ENCODE measurements at regions not wholly inside any gene's neighbourhood (a gene's known extent, or its start where the extent isn't known, plus 50 kb on each side); places are given as distances from the start of the nearest gene placed in this dataset.

- H3K4ac ChIP-seq (ENCODE audit: low read depth in 1 of 2, low read length in 2 of 2) = no peak overlapping the region
- no peaks in the 10 kb centered on the region for H3K36me3 ChIP-seq (ENCODE audit: control insufficient read depth in 1 of 2, insufficient read depth in 2 of 2, low read depth in 1 of 2, low read length in 2 of 2)
- no peak overlapping the region for H3K18ac ChIP-seq (ENCODE audit: low read depth in 1 of 2, low read length in 2 of 2)
- no peak overlapping the region for H4K91ac ChIP-seq (ENCODE audit: low read length)
- no peak overlapping the region for H3K23ac ChIP-seq (ENCODE audit: low read length in 2 of 2)
- no peak overlapping the region for H2BK12ac ChIP-seq (ENCODE audit: low read length in 2 of 2)
- no peak overlapping the region for H2BK120ac ChIP-seq (ENCODE audit: low read depth, low read length)
- no peak overlapping the region for H3K9ac ChIP-seq (ENCODE audit: low read length)
- no peak overlapping the region for H4K8ac ChIP-seq (ENCODE audit: low read length)
- no peaks in the 10 kb centered on the region for H3K9me3 ChIP-seq (ENCODE audit: control insufficient read depth, low read length)
- no peak overlapping the region for H3K4me2 ChIP-seq (ENCODE audit: low read length, poor library complexity, severe bottlenecking)
- H3K79me1 ChIP-seq (replicated peaks; ENCODE audit: low read length, poor library complexity, severe bottlenecking) = no peaks in the 10 kb centered on the region
- H3K27me3 ChIP-seq (ENCODE audit: control insufficient read depth in 1 of 2, insufficient read depth in 1 of 2, low read length in 2 of 2) = no peaks in the 10 kb centered on the region
- H2BK5ac ChIP-seq (ENCODE audit: low read depth, low read length, poor library complexity, severe bottlenecking) = no peak overlapping the region
- H2AFZ ChIP-seq (ENCODE audit: low read depth, low read length) = no peak overlapping the region
- 100% methylated on average over 1 of the region's 2 CpGs for WGBS
- no peak overlapping the region for H3K14ac ChIP-seq (ENCODE audit: low read length in 2 of 2)
- no peak overlapping the region for H2AK5ac ChIP-seq (ENCODE audit: low read length, severe bottlenecking)
- no peak overlapping the region for H3K4me3 ChIP-seq (ENCODE audit: insufficient read depth in 1 of 2, low read depth in 1 of 2, low read length in 2 of 2)
- no peak overlapping the region for H2BK15ac ChIP-seq (ENCODE audit: low read depth, poor library complexity, severe bottlenecking)
- H3K27ac ChIP-seq (ENCODE audit: low read length, poor library complexity, severe bottlenecking) = no peak overlapping the region
- no peaks in the 10 kb centered on the region for H3K4me1 ChIP-seq (ENCODE audit: control insufficient read depth, insufficient read depth, low read depth, low read length)
- DNase-seq = no peak
Measured at GRCh38 chrX:138931212-138931611, 219.7 kb upstream of the FGF13 start.

GRCh38 chrX:138930583-138930945 lies 219.0 kb upstream of the FGF13 start:
- Histone ChIP-seq H3K9ac (ENCODE audit: low read length) (no peak overlapping the region), H2BK120ac (ENCODE audit: low read depth, low read length) (no peak overlapping the region), H3K27me3 (ENCODE audit: control insufficient read depth in 1 of 2, insufficient read depth in 1 of 2, low read length in 2 of 2) (no peaks in the 10 kb centered on the region), H2BK15ac (ENCODE audit: low read depth, poor library complexity, severe bottlenecking) (no peak overlapping the region), H3K4me3 (ENCODE audit: insufficient read depth in 1 of 2, low read depth in 1 of 2, low read length in 2 of 2) (no peak overlapping the region), H4K91ac (ENCODE audit: low read length) (no peak overlapping the region), H4K8ac (ENCODE audit: low read length) (no peak overlapping the region), H3K18ac (ENCODE audit: low read depth in 1 of 2, low read length in 2 of 2) (no peak overlapping the region), H2AK5ac (ENCODE audit: low read length, severe bottlenecking) (no peak overlapping the region), H3K36me3 (ENCODE audit: control insufficient read depth in 1 of 2, insufficient read depth in 2 of 2, low read depth in 1 of 2, low read length in 2 of 2) (no peaks in the 10 kb centered on the region), H2BK5ac (ENCODE audit: low read depth, low read length, poor library complexity, severe bottlenecking) (no peak overlapping the region), H3K4me2 (ENCODE audit: low read length, poor library complexity, severe bottlenecking) (no peak overlapping the region), H3K14ac (ENCODE audit: low read length in 2 of 2) (no peak overlapping the region), H3K27ac (ENCODE audit: low read length, poor library complexity, severe bottlenecking) (no peak overlapping the region), H3K4me1 (ENCODE audit: control insufficient read depth, insufficient read depth, low read depth, low read length) (no peaks in the 10 kb centered on the region), H3K4ac (ENCODE audit: low read depth in 1 of 2, low read length in 2 of 2) (no peak overlapping the region), H2AFZ (ENCODE audit: low read depth, low read length) (no peak overlapping the region), H2BK12ac (ENCODE audit: low read length in 2 of 2) (no peak overlapping the region), H3K9me3 (ENCODE audit: control insufficient read depth, low read length) (no peaks in the 10 kb centered on the region), H3K23ac (ENCODE audit: low read length in 2 of 2) (no peak overlapping the region), H3K79me1 (replicated peaks; ENCODE audit: low read length, poor library complexity, severe bottlenecking) (no peaks in the 10 kb centered on the region)
- no peak for DNase-seq
- 100% methylated on average over 1 of the region's 4 CpGs for WGBS

DNA sequence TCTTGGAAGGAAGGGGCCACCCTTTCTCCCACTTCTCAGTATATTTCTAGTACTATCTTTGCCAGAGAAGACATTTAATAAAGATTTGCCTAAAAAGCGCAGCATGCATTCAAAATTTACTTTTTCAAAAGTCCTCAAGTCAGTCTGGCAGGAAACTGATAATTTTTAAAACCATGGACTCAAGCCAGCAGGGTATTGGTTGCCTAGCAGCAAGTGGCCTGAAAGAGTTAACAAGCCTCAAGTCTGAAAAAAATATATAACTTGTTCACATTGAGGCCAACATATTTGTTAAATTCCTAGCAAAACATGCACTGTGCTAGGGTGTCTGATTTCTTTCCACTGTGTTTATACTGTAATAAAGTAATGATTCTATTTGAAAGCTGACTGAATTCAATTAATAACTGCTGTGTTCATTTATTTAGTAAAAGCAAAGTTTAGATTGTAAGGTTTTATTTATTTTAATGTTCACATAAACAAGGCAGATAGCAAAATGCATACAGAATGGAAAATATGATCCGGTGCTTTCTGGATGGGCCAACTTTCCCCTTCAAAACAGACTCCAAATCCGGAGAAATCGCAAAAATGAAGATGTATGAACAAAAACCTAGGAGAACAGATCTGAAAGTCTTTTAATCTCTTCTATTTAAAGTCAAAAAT lies 218.5 kb upstream of the FGF13 start:
- H2BK12ac ChIP-seq (ENCODE audit: low read length in 2 of 2) = no peak overlapping the region
- H3K79me1 ChIP-seq (replicated peaks; ENCODE audit: low read length, poor library complexity, severe bottlenecking) = no peaks in the 10 kb centered on the region
- no peak overlapping the region for H3K23ac ChIP-seq (ENCODE audit: low read length in 2 of 2)
- no peak overlapping the region for H3K9ac ChIP-seq (ENCODE audit: low read length)
- no peak overlapping the region for H2AK5ac ChIP-seq (ENCODE audit: low read length, severe bottlenecking)
- no peak overlapping the region for H2BK15ac ChIP-seq (ENCODE audit: low read depth, poor library complexity, severe bottlenecking)
- no peak for DNase-seq
- H3K9me3 ChIP-seq (ENCODE audit: control insufficient read depth, low read length) = no peaks in the 10 kb centered on the region
- no peak overlapping the region for H3K4ac ChIP-seq (ENCODE audit: low read depth in 1 of 2, low read length in 2 of 2)
- no peaks in the 10 kb centered on the region for H3K36me3 ChIP-seq (ENCODE audit: control insufficient read depth in 1 of 2, insufficient read depth in 2 of 2, low read depth in 1 of 2, low read length in 2 of 2)
- no peak overlapping the region for H4K91ac ChIP-seq (ENCODE audit: low read length)
- no peaks in the 10 kb centered on the region for H3K27me3 ChIP-seq (ENCODE audit: control insufficient read depth in 1 of 2, insufficient read depth in 1 of 2, low read length in 2 of 2)
- no peak overlapping the region for H2BK5ac ChIP-seq (ENCODE audit: low read depth, low read length, poor library complexity, severe bottlenecking)
- H2BK120ac ChIP-seq (ENCODE audit: low read depth, low read length) = no peak overlapping the region
- no peak overlapping the region for H2AFZ ChIP-seq (ENCODE audit: low read depth, low read length)
- H3K4me1 ChIP-seq (ENCODE audit: control insufficient read depth, insufficient read depth, low read depth, low read length) = no peaks in the 10 kb centered on the region
- H3K4me2 ChIP-seq (ENCODE audit: low read length, poor library complexity, severe bottlenecking) = no peak overlapping the region
- H3K27ac ChIP-seq (ENCODE audit: low read length, poor library complexity, severe bottlenecking) = no peak overlapping the region
- no peak overlapping the region for H3K18ac ChIP-seq (ENCODE audit: low read depth in 1 of 2, low read length in 2 of 2)
- no peak overlapping the region for H3K4me3 ChIP-seq (ENCODE audit: insufficient read depth in 1 of 2, low read depth in 1 of 2, low read length in 2 of 2)
- 55% methylated on average over 1 of the region's 4 CpGs for WGBS
- no peak overlapping the region for H3K14ac ChIP-seq (ENCODE audit: low read length in 2 of 2)
- H4K8ac ChIP-seq (ENCODE audit: low read length) = no peak overlapping the region

GRCh38 chrX:138928737-138929459 lies 217.4 kb upstream of the FGF13 start:
- Histone ChIP-seq H2BK12ac (ENCODE audit: low read length in 2 of 2) (no peak overlapping the region), H3K18ac (ENCODE audit: low read depth in 1 of 2, low read length in 2 of 2) (no peak overlapping the region), H2BK120ac (ENCODE audit: low read depth, low read length) (no peak overlapping the region), H3K4me3 (ENCODE audit: insufficient read depth in 1 of 2, low read depth in 1 of 2, low read length in 2 of 2) (no peak overlapping the region), H2BK5ac (ENCODE audit: low read depth, low read length, poor library complexity, severe bottlenecking) (no peak overlapping the region), H3K4me2 (ENCODE audit: low read length, poor library complexity, severe bottlenecking) (no peak overlapping the region), H3K27ac (ENCODE audit: low read length, poor library complexity, severe bottlenecking) (no peak overlapping the region), H2AK5ac (ENCODE audit: low read length, severe bottlenecking) (no peak overlapping the region), H3K4me1 (ENCODE audit: control insufficient read depth, insufficient read depth, low read depth, low read length) (no peaks in the 10 kb centered on the region), H3K9me3 (ENCODE audit: control insufficient read depth, low read length) (no peaks in the 10 kb centered on the region), H4K91ac (ENCODE audit: low read length) (no peak overlapping the region), H4K8ac (ENCODE audit: low read length) (no peak overlapping the region), H3K4ac (ENCODE audit: low read depth in 1 of 2, low read length in 2 of 2) (no peak overlapping the region), H2BK15ac (ENCODE audit: low read depth, poor library complexity, severe bottlenecking) (no peak overlapping the region), H3K36me3 (ENCODE audit: control insufficient read depth in 1 of 2, insufficient read depth in 2 of 2, low read depth in 1 of 2, low read length in 2 of 2) (no peaks in the 10 kb centered on the region), H3K27me3 (ENCODE audit: control insufficient read depth in 1 of 2, insufficient read depth in 1 of 2, low read length in 2 of 2) (no peaks in the 10 kb centered on the region), H3K79me1 (replicated peaks; ENCODE audit: low read length, poor library complexity, severe bottlenecking) (no peaks in the 10 kb centered on the region), H3K9ac (ENCODE audit: low read length) (no peak overlapping the region), H3K14ac (ENCODE audit: low read length in 2 of 2) (no peak overlapping the region), H2AFZ (ENCODE audit: low read depth, low read length) (no peak overlapping the region), H3K23ac (ENCODE audit: low read length in 2 of 2) (no peak overlapping the region)
- DNase-seq = no peak
- WGBS = 48% methylated on average over 1 of the region's 1 CpG
